Stimulated activated CD8-positive, alpha-beta memory T cell treated with anti-CD3 and anti-CD28 coated beads, Interleukin-7, amount 100 ng/mL, for 1 hour (primary cell): ENCODE measurements at regions not wholly inside any gene's neighbourhood (a gene's known extent, or its start where the extent isn't known, plus 50 kb on each side); places are given as distances from the start of the nearest gene placed in this dataset.

Source experiments
- DNase-seq, 2 donors: peaks; one replicate each; pipeline ENCODE4 v3.0.0-alpha.2; 2020; ENCODE audit warnings: low read depth in 2 of 2

DNA sequence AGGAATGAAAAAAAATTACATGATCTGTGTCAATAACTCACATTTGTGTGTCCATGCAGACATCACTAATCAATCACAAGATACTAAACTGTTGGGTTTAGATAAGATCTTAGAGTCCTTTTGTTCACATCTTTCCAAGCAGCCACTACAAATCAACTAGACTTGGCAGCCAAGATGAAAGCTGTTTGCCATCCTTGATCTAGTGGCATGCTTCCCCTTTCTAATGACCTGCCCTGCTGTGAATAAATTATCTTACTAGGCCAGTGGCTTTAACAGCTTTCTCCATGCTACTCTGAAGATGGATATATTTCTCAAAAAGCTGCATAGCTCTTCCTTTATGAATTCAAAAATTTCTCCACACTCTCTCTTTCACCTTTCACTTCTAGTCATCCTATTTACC lies 1338.0 kb upstream of the ACVR2A start:
- DNase-seq, result no peak

DNA sequence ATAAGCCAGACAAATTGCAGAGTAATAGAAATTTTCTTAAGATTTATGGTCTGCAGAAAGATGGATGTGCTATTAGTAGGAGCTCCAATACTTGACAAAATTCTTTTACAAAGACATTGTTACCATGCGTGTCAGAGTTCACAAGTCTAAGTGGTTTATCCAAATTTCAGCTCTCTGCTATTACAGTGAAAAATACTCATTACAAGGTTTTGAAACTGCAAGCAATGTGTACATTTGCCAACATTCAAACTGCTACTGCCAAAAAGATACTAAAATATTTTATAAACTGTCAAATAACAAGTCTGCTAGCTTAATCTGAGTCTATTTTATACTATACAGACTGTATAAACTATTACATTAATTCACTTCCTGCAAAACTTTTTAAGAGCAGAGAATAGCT lies 1341.5 kb upstream of the ACVR2A start:
- DNase-seq, result no peak

DNA sequence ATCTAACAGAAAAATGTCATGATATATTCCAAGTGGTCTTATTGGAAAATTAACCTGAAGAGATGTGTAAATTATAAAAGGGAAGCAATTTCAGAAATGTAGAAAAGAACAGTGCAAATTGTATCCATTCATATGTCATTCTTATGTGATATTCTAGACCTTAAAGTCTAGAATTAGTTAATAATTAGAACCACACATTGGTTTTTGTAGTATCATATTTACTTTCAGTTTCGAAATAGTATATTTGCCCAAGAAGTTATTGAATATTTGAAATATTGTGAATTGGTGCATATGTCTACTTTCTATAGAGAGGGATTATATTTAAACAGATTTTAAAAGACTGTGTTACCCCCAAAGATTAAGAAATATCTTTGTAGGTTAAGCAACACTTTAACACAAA lies 1348.6 kb upstream of the ACVR2A start:
- no peak for DNase-seq

DNA sequence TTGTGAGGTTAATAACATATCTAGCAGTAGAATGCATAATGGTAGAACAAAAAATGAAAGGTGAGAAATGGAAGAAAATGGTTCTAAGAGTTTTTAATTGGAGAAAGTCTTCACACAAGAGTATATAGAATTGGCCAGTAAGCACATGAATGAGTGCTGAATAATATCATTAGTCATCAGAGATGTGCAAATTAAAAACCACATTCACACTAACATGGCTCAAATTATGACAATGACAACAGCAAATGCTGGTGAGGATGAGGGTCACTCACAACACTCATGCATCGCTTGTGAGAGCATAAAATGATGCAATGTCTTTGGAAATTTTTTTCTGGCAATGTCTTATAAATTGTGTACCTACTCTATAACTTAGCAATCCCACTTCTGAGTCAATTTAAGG lies 1355.4 kb upstream of the ACVR2A start:
- DNase-seq, result no peak

DNA sequence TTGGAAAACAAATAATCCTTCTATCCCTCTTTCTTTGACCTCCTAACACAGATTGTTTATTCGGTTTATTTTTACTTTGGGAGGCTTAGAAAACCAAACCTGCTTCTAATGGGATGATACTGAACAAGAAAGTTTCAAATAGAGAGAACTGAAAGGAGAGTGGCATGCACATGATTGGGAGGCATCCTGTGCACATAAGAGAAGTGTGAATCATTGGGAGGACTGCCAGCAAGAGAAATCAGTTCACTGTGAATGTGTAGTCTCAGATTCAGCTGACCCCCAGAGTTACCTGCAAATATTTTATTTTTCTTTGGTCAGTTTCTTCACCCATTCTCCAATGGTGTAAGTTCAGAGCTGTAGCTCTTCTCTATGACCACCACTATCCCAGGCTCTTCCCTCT lies 1363.2 kb upstream of the ACVR2A start:
- no peak for DNase-seq

DNA sequence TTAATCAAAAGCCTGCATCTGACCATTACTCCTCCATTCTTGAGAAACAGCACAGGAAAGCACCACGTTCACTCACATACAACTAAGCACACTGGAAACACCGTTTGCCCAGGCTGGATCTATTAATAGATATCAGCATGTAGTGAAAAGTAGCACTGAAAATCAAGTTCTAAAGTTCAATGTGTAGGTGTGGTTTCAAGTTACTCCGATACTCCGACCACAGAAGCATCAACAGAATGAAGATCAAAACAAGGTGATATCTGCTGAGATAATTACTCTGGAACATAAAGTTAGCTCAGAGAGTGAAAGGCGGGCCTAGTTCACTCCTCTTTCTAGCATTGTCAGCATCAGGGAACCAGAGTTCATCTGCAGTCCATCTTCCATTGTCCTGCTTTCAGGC lies 1367.4 kb upstream of the ACVR2A start:
- no peak for DNase-seq

DNA sequence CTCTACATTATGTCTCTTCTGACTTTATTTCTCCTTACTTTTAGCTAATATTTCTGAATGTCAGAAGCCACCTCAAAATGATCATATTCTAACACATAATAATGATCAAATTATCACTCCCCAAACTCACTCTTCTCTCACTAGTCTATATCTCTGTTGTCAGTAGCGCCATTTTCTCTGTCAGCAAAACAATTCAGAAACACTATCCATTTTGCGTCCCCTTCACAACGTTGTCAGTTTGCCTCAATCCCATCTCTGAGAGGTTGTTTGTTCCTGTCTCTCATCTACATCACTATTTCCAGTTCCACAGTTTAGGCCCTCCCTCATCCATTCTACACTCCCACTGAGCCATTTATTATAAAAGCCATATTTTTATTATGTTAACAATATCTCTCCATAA lies 1376.3 kb upstream of the ACVR2A start:
- DNase-seq, result no peak

DNA sequence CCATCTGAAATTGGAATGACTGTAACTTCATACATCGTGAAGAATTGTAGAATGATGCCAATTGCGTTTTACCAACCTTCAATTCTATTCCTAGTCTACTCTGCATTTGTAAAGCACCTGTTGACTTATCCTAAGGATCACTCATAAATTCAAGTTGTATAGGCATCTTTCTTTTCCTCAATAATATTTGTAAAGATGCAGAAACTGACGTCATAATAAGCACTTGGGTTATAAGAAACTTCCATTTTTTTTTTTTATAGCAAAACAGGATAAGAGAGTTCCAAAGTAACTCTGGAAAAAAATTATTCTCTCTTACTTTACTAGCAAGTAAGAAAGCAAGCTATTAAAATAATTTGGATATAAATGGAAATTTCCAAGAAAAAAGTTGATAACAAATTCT lies 1377.4 kb upstream of the ACVR2A start:
- DNase-seq, result no peak

DNA sequence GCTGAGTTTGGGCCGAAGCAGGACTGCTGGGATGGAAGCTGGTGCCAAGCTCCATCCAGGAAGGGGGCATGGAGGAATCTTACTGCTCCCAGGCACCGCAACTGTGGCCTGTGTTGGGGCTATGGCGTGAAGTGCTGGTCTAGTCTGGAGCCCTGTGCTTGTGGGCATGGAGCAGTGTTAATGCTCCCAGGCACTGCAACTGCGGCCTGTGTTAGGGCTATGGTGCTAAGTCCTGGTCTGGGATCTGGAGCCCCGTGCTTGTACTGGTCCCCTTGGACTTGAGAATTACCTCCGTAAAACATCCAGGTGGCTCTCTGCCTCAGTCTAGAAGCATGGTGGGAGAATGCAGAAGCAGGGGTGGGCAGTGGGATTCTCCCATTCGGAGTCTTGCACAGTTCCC lies 1379.4 kb upstream of the ACVR2A start:
- no peak for DNase-seq

DNA sequence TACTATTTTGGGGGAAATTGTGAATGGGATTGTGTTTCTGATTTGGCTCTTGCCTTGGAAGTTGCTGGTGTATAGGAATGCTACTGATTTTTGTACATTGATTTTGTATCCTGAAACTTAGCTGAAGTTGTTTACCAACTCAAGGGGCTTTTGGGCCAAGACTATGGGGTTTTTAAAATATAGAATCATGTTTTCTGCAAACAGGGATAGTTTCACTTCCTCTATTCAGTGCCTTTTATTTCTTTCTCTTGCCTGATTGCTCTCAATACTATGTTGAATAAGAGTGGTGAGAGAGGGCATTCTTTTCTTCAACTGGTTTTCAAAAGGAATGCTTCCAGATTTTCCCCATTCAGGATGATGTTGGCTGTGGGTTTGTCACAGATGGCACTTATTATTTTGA lies 1383.8 kb upstream of the ACVR2A start:
- DNase-seq, result no peak

DNA sequence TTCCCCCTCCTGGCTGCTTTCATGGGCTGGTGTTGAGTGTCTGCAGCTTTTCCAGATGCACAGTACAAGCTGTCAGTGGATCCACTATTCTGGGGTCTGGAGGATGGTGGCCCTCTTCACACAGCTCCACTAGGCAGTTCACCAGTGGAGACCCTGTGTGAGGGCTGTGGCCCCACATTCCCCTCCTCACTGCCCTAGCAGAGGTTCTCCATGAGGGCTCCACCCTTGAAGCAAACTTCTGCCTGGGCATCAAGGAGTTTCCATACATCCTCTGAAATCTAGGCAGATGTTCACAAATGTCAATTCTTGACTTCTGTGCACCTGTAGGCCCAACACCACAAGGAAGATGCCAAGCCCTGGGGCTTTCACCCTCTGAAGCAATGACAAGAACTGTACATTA lies 1386.2 kb upstream of the ACVR2A start:
- DNase-seq, result no peak

DNA sequence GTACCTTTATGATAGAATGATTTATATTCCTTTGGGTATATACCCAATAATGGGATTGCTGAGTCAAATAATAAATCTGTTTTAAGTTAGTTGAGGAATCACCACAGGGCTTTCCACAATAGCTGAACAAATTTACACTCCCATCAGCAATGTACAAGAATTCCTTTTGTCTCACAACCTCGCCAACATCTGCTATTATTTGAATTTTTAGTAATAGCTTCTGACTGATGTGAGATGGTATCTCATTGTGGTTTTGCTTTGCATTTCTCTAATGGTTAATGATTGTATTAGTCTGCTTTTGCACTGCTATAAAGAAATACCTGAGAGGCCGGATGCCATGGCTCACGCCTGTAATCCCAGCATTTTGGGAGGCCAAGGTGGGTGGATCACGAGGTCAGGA lies 1387.6 kb upstream of the ACVR2A start:
- no peak for DNase-seq

DNA sequence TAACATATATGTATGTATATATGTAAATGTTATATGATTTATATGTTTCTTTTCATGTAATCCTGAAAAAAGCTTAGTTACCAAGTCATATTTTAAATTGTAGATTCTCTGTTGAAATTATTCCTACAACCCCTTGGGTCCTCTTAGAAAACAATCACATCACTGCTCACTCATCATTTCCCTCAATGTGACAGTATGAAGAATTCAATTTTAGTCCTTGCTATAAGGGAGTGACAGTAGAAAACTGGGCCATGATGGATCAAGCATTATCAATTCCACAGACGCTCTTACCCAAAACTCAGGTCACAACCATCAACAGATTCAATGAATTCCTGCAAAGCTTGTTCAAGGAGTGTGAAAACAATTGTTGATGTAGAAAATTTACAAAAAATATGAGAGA lies 1389.5 kb upstream of the ACVR2A start:
- no peak for DNase-seq

DNA sequence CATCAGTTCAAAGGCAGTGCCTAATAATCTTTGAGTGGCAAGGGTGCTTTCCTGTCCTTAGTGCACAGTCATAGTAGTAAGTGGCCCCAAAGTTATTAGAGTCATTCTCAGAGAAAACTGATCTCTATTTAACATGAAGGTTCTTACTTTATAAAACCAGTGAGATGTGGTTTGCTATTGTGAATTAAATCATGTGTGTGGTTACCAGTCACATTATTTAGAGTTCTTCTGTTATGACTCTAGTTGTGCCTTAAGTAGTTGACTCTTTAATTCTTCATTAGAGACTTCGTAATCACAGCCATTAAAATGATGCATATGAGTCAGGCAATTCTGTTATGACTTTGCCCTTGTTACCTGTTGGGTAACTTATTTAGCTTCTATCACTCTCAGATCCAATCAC lies 1392.9 kb upstream of the ACVR2A start:
- DNase-seq, result no peak

DNA sequence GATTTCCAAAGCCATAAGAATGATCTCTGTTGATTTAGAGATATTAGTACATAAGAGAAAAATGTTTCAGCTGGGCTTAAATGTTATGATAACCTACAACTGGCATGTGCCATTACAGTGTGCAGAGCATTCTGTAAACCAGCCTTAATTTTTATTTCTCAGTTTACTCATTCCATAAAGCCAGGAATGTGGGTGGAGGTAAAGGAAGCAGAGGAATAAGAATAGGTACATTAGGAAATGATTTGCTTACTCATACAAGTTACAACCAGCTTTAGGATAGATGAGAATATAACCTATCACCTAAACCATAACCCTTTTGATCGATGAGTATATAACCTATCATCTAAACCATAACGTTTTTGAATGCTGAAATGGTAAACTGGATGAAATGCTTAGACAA lies 1394.7 kb upstream of the ACVR2A start:
- DNase-seq, result no peak

DNA sequence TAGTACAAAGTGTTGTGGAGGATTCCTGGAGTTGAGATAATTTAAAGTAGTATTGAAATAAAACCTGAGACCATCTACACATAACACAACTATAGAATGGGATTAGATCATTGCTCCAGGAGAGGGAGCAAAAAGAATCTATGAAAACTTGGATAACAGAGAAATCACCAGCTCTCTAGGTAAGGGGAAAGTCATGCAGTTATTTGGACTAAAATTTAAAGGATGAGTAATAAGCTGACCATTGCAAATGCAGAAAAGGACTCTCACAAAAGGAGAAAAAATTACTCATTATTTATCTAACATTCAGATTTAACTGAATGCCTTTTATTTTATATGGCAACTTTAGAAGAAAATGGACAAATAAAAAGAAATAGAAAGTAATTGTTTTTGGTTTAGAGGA lies 1399.8 kb upstream of the ACVR2A start:
- DNase-seq, result no peak

DNA sequence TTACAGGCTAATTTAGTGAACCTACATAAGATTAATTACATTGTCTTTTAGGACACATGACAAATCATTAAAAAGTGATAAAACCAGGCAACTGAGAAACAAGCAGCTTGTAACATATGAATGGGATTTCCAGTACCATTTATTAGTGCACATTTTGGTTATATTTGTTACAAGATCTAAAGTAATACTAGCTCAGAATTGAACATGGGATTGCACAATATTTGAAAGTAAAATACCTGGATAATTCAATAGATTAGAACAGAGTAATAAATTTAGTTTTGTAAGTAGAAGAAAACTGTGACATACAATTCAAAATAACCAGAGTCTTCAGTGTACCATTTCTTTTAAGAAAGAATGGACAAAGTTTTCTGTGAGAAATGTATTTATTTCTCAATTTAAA lies 1400.7 kb upstream of the ACVR2A start:
- DNase-seq, result no peak

DNA sequence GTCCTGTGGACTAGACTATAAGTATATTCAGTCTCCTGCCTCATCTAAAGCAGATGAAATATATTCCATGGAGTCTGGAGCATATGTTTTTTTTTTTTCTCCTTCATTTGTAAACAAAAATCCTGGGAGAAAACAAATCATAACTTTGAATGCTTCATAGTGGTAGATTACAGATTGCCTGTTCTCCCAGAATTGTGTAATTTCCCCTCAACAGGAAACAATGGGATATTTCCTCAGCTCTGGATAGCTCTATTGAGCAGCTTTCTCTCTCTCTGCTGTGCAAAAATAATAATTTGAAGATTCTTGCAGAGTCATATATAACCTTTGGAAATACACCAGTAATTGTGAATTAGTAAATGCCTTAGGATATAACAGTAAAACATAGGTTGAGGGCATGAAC lies 1406.6 kb upstream of the ACVR2A start:
- no peak for DNase-seq

DNA sequence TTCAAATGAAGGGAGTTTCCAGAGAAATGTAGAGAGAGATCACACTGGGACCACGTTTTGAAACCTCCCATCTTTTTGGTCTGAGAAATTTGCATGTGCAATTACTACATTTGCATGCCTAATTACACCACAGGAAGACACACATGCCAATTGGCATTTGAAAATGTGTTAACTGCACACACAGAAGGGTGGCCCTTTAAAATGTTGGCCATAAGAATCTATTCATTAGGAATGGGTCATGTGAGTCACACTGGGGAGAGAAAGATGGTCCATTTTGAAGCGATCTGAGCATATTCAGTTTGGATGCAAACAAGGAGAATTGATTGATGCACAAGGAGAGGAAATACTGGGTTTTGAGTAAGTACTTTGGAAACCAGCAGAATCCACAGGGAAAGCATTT lies 1407.1 kb upstream of the ACVR2A start:
- DNase-seq, result no peak

DNA sequence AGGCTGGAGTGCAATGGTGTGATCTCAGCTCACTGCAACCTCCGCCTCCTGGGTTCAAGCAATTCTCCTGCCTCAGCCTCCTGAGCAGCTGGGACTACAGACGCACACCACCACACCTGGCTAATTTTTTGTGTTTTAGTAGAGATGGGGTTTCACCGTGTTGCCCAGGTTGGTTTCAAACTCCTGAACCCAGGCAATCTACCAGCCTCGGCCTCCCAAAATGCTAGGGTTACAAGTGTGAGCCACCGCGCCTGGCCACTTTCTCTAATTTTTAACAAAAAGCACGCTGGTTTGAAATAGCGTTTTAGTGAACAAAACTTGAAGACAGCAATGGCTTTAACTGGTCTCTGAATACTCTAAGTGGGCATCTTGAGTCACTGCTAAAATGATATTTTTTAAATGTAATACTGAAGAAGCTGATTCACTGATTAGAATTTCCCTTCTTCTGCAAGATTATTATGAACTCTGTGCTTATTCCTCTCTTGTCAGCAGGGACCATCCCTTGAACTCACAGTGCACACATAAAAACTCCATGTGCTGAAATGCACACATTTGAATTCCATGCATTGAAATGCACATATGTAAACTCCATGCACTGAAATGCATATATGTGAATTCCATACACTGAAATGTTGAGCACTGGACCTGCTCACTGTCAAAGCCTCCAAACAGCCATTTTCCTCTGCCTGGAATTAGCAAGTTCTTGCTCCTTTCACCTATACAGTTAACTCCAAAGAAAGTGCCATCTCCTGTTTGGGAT lies 1411.5 kb upstream of the ACVR2A start:
- no peak for DNase-seq

DNA sequence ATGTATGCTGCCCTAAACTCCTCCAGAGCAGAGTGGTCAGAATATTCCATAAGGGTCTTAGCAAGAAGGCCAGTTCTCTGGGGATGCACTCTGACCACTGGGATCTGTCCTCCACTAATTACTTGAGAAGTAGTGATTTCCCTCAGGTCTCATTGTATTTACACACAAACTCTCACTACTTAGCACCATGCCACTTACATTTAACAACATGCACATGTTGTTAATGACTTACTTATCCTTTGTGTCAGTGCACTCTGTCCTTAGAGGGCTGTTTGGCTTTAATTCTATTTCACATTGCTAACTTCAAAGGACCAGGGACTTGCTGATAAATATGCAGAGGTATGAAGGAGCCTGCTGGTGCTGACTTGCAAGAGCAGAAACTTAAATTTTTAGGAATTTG lies 1415.5 kb upstream of the ACVR2A start:
- no peak for DNase-seq

DNA sequence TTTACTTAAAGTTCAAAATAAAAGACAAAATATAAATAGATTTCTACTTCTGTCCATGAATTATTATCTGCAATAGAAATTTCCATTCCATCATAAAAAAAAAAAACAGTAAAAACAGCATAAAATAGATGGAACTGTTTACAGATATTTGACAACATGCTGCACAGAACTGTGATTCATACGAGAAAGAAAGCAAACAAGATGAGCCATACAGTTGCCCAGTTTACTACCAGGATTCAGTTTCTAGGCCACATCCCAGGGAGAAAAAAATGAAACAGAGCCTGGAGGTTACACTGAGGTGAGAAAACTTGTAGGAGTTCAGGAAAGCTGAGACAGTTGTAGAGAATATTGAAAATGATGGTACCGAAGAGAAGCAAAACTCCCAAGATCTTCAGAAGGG lies 1426.9 kb upstream of the ACVR2A start:
- DNase-seq, result no peak

DNA sequence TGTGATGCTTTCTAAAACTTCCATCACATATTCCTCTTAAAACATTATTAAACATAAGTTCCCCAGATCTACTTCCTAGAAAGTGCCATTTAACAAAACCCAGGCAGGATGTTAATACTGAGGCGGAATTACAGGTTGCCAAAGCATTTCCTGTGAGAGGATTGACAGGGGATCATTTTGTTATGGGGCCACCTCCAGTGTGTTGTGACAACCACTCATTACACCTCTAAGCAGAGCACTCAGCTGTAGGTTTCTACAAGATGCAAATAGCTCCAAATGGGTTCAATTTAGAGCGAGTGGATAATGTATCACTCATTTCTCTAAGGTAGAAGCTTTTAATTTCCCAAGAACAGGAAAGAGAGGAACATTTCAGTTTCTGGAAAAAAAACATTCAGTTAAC lies 1429.5 kb upstream of the ACVR2A start:
- no peak for DNase-seq

DNA sequence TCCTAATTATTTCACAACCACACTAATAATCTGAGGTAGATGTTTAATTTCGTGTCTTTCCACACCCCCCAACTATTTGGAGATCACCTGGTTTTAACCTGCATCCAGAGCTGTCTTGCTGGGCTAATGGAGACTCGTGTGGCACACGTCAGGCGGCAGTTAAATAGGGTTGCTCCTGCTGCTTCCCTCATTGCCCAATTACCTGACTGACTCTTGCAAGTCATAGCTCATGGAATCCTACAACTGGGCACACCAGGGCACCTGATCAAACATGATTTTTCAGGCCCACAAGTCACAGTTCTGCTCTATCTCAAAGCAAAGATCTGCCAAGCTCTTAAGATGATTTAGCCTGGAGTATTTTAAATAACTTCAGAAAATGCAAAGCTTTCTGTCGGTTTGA lies 1430.4 kb upstream of the ACVR2A start:
- no peak for DNase-seq
